ENCODE measurements at regions not wholly inside any gene's neighbourhood (a gene's known extent, or its start where the extent isn't known, plus 50 kb on each side); places are given as distances from the start of the nearest gene placed in this dataset.

DNA sequence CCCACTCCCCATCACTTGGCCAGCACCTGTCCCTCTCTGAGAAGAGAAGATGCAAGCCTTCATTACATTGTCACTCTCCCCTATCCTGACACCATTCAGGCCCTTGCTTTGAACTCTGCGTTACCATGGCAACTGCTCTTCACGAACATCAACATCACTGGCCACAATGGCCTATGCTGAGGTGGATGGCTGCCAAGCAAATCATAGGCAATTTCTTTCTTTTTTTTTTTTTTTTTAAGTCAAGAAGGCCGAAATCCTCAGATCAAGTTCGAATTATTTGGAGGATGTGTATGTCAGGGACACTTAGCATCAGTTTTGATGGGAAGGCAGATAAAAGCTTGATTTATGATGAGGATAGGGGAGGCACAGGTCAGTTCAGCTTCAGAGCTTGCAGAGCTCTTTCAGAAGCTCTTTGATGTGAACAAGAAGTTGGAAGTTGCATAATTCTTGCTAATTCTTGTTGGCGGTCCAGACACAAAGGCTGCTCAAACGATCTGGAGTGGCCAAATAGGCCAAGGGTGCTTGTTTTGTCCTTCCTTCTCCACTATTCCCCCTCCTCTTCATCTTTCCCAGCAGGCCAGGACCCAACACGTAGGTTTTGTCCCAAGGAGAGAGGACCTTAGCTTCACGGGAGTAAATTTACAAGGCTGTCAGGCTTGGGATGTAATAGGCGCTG, 179.9 kb upstream of the NPVF start:
- H3K79me2 ChIP-seq (replicated peaks; ENCODE audit: insufficient read depth, low read length): no peaks in the 10 kb centered on the region
- H3K9ac ChIP-seq (ENCODE audit: low read length): no peak overlapping the region
- no peak overlapping the region for H3K4me2 ChIP-seq (ENCODE audit: low read length)
- peak overlapping the region; percentile 40 for H3K27ac ChIP-seq (ENCODE audit: low read length)
- no peaks in the 10 kb centered on the region for H3K36me3 ChIP-seq (ENCODE audit: insufficient read depth, low read length)
- H3K9me3 ChIP-seq (ENCODE audit: low read length): no peaks in the 10 kb centered on the region
- H2AFZ ChIP-seq (ENCODE audit: low read depth, low read length): no peak overlapping the region
- TF ChIP-seq EP300 (conservative IDR thresholded peaks at IDR 0.05; ENCODE audit: poor library complexity, severe bottlenecking) (peak; percentile 68), POLR2AphosphoS5 (IDR thresholded peaks at IDR 0.05) (peak; percentile 33), SMC3 (conservative IDR thresholded peaks at IDR 0.05; ENCODE audit: poor library complexity) (no peak)
- no peaks in the 10 kb centered on the region for H3K9me2 ChIP-seq (ENCODE audit: insufficient read depth, low read length)
- H3K27me3 ChIP-seq (ENCODE audit: insufficient read depth, low read depth, low read length): no peaks in the 10 kb centered on the region
- peak overlapping the region; percentile 1 for H3K4me3 ChIP-seq (ENCODE audit: low read length)
- no peaks in the 10 kb centered on the region for H3F3A ChIP-seq (ENCODE audit: insufficient read depth, low read length, poor library complexity, severe bottlenecking)
- H4K20me1 ChIP-seq (ENCODE audit: insufficient read depth): no peaks in the 10 kb centered on the region

- Histone ChIP-seq H3K9me2 (ENCODE audit: insufficient read depth, low read length) (no peaks in the 10 kb centered on the region), H3K36me3 (ENCODE audit: insufficient read depth, low read length) (no peaks in the 10 kb centered on the region), H4K20me1 (ENCODE audit: insufficient read depth) (no peaks in the 10 kb centered on the region), H3F3A (ENCODE audit: insufficient read depth, low read length, poor library complexity, severe bottlenecking) (no peaks in the 10 kb centered on the region), H3K27me3 (ENCODE audit: insufficient read depth, low read depth, low read length) (no peaks in the 10 kb centered on the region), H3K27ac (ENCODE audit: low read length) (peak overlapping the region; percentile 40), H3K79me2 (replicated peaks; ENCODE audit: insufficient read depth, low read length) (no peaks in the 10 kb centered on the region), H3K9me3 (ENCODE audit: low read length) (no peaks in the 10 kb centered on the region), H2AFZ (ENCODE audit: low read depth, low read length) (no peak overlapping the region), H3K9ac (ENCODE audit: low read length) (no peak overlapping the region), H3K4me3 (ENCODE audit: low read length) (no peak overlapping the region), H3K4me2 (ENCODE audit: low read length) (no peak overlapping the region)
- peak; percentile 67 for TF ChIP-seq POLR2AphosphoS5 (IDR thresholded peaks at IDR 0.05)
- TF ChIP-seq, protein P1, sequence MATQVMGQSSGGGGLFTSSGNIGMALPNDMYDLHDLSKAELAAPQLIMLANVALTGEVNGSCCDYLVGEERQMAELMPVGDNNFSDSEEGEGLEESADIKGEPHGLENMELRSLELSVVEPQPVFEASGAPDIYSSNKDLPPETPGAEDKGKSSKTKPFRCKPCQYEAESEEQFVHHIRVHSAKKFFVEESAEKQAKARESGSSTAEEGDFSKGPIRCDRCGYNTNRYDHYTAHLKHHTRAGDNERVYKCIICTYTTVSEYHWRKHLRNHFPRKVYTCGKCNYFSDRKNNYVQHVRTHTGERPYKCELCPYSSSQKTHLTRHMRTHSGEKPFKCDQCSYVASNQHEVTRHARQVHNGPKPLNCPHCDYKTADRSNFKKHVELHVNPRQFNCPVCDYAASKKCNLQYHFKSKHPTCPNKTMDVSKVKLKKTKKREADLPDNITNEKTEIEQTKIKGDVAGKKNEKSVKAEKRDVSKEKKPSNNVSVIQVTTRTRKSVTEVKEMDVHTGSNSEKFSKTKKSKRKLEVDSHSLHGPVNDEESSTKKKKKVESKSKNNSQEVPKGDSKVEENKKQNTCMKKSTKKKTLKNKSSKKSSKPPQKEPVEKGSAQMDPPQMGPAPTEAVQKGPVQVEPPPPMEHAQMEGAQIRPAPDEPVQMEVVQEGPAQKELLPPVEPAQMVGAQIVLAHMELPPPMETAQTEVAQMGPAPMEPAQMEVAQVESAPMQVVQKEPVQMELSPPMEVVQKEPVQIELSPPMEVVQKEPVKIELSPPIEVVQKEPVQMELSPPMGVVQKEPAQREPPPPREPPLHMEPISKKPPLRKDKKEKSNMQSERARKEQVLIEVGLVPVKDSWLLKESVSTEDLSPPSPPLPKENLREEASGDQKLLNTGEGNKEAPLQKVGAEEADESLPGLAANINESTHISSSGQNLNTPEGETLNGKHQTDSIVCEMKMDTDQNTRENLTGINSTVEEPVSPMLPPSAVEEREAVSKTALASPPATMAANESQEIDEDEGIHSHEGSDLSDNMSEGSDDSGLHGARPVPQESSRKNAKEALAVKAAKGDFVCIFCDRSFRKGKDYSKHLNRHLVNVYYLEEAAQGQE (IDR thresholded peaks at IDR 0.05; ENCODE audit: borderline replicate concordance): no peak
Observed at GRCh38 chr7:25408876-25409275, 180.6 kb upstream of the NPVF start.

DNA sequence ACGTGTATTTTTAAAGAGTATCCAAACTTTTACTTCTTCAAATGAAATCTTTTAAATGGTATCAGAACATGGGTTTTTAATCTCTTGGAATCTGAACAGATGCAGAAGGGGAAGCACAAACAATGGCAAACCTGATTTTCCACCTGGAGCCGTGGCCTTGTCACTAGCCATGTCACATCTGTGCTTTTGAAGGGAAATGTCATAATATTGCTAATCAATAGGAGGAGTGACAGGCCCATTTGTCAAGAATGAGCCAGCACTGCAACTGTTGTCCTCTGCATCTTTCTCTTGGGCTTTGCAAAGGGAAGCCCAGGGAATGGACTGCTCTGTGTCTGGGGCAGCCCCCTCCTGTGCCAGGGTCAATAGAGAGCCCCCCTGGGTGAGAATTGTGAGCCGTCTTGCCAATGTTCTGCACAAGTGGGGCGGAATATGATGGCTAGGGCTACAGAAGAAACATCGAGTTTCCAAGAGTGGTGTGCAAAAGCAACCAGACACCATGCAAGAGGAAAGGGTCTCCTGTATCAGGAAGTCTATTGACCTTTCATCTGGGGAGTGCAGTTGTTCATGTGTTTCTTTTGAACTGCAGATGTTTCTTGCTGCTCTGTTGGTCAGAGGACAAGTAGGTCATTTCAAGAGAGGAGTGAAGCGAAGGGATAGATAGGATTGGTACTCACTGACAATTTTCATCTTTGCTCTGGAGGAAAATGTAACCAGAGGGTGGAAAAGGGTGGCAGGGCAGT, 181.8 kb upstream of the NPVF start:
- H3F3A ChIP-seq (ENCODE audit: insufficient read depth, low read length, poor library complexity, severe bottlenecking): no peaks in the 10 kb centered on the region

More for the DNA sequence above, 181.8 kb upstream of the NPVF start:
- TF ChIP-seq SMC3 (conservative IDR thresholded peaks at IDR 0.05; ENCODE audit: poor library complexity) (no peak), EZH2 (IDR thresholded peaks at IDR 0.05; ENCODE audit: borderline replicate concordance, insufficient read depth, low read length, poor library complexity, severe bottlenecking) (no peak), MXI1 (conservative IDR thresholded peaks at IDR 0.05; ENCODE audit: poor library complexity, severe bottlenecking) (no peak), EP300 (conservative IDR thresholded peaks at IDR 0.05; ENCODE audit: poor library complexity, severe bottlenecking) (peak; percentile 65), POLR2AphosphoS5 (IDR thresholded peaks at IDR 0.05) (peak; percentile 54), RAD21 (conservative IDR thresholded peaks at IDR 0.05) (no peak), TAF1 (IDR thresholded peaks at IDR 0.05; ENCODE audit: low read depth) (no peak)
- TF ChIP-seq, protein P1 (IDR thresholded peaks at IDR 0.05; ENCODE audit: borderline replicate concordance): no peak
- TF ChIP-seq, protein P2, sequence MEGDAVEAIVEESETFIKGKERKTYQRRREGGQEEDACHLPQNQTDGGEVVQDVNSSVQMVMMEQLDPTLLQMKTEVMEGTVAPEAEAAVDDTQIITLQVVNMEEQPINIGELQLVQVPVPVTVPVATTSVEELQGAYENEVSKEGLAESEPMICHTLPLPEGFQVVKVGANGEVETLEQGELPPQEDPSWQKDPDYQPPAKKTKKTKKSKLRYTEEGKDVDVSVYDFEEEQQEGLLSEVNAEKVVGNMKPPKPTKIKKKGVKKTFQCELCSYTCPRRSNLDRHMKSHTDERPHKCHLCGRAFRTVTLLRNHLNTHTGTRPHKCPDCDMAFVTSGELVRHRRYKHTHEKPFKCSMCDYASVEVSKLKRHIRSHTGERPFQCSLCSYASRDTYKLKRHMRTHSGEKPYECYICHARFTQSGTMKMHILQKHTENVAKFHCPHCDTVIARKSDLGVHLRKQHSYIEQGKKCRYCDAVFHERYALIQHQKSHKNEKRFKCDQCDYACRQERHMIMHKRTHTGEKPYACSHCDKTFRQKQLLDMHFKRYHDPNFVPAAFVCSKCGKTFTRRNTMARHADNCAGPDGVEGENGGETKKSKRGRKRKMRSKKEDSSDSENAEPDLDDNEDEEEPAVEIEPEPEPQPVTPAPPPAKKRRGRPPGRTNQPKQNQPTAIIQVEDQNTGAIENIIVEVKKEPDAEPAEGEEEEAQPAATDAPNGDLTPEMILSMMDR (IDR thresholded peaks at IDR 0.05; ENCODE audit: poor library complexity, severe bottlenecking): no peak
- no peaks in the 10 kb centered on the region for H3K9me2 ChIP-seq (ENCODE audit: insufficient read depth, low read length)
- H4K20me1 ChIP-seq (ENCODE audit: insufficient read depth): no peaks in the 10 kb centered on the region
- no peak overlapping the region for H3K4me2 ChIP-seq (ENCODE audit: low read length)
- no peak overlapping the region for H3K9ac ChIP-seq (ENCODE audit: low read length)
- no peak overlapping the region for H3K4me3 ChIP-seq (ENCODE audit: low read length)
- H3K79me2 ChIP-seq (replicated peaks; ENCODE audit: insufficient read depth, low read length): no peaks in the 10 kb centered on the region
- H3K27ac ChIP-seq (ENCODE audit: low read length): no peak overlapping the region
- no peaks in the 10 kb centered on the region for H3K9me3 ChIP-seq (ENCODE audit: low read length)
- no peak overlapping the region for H2AFZ ChIP-seq (ENCODE audit: low read depth, low read length)
- H3K27me3 ChIP-seq (ENCODE audit: insufficient read depth, low read depth, low read length): no peaks in the 10 kb centered on the region
- H3K36me3 ChIP-seq (ENCODE audit: insufficient read depth, low read length): no peaks in the 10 kb centered on the region

Measured in neural cell (in vitro differentiated cells).